ENCODE measurements at regions not wholly inside any gene's neighbourhood (a gene's known extent, or its start where the extent isn't known, plus 50 kb on each side); places are given as distances from the start of the nearest gene placed in this dataset.

DNA sequence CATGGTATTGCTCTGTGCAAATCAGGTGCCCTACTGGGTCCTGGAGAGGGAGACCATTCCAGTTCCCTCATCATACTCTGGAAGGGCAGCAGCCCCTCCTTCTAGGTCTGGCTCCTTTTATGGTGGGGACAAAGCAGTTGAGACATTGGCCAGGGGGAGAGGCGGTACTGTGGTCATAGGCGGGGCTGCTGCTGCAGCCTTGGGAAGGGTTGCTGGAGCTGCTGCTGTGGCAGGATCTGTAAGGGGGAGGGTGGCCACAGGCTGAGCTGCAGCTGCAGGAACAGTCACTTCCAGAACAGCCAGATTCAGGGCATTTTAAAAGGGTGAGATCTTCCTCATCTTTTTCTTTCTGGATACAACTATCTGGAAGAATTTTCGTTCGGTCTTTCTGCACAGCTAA, 233.0 kb upstream of the SGCD start:
- FAIRE-seq, result no peak

DNA sequence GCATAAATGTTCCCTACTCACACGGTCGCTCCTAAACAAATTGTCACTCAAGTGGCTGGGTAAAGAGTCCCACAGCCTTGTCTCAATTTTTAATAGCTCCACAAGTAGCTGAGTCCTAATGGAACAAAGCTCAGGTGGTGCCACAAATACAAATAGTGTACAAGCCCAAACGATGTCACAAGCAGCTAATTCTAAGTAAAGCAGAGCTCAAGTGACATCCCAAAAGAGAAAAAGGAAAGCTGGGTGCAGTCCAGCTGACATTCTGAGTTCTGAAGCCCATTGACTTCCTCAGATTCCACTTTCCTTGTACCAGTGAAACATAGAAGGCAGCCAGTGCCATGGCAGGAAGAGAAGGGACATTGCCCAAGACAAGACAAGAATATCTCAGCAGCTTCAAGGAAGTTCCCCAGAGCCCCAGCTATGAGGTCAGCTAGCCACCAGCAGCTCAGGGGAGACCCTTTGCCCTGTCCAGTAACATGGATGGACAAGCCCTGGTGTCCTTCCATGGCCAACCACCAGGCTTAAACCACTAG, 231.2 kb upstream of the SGCD start:
- FAIRE-seq, result no peak

DNA sequence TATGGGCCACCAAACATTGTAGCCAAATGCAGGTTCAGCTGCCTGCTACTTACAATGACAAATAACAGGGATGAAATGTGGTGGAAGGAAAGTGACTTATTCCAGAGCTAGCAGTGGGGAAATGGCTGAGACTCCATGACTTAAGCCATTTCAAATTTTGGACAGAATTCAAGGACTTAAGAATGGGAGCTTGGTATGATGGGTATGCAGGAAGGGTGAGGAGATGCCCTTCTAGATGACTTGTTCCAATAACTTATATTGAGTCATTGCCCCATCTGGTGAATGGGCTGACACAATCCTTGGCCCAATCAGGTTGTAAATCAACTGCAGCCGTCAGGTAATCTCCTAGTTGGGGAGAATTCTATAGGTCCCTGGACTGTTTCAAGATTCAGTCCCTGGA, 230.7 kb upstream of the SGCD start:
- FAIRE-seq, result no peak

DNA sequence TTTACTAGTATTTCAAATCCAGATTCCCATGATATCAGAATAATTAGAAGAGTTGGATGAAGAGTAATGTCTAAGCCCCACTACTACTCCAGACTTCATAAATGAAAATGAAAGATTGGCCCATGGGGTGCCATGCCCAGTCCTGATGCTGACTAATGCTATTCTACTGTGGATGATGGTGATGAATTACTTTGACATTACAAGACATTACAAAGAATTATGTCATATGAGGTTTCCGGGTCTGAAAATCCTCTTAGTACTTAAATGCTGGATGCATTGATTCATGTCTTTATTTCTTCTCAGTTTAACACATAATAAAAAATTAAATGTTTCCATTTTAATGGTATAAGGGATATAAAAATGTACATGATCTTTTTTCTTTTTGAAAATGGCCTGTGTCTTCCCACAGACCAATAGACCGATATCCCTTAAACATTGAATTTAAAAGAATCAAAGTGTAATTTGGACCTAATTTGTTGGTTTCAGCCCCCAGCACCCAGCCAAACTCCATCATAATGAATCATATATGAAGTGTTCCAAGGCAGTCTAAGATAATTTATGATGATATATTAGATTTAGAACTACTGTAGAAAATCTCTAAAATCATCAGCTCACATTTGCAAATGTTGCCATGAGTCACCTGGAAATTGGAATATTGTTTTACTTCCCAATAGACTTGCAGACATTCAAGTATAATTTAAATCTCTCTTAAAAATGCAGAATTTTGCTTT, 223.6 kb upstream of the SGCD start:
- FAIRE-seq, result no peak

DNA sequence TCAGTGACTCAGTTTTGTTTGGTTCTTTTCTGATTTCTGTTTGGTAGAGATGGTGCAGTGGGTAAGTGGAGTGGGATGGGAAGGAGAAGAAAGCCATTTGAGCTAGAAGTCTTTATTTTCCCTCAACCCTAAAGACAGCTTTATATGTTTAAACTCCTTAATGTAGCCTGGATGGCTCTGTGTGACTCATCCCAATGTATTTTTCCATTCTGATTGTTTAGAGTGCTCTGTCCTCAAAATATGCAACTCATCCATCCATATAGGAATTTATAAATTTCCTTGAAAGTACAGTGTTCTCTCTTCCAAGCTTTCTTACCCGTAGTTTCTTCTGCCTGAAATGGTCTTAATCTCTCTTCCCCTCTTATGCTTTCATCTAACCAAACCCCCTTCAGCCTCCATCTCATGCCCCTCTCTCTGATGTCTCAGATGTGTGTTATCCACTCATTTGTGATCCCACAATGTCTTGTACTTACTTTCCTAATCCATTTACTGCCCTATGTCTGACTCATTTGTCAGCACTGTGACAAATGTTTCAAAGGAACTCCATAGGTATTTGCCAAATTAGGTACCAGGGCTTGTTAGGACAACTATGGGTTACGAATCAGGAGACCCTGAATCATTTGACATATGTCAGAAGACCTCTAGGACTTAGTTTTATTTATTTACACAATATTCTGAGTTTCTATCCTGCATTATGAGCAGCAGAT, 217.5 kb upstream of the SGCD start:
- no peak for FAIRE-seq

DNA sequence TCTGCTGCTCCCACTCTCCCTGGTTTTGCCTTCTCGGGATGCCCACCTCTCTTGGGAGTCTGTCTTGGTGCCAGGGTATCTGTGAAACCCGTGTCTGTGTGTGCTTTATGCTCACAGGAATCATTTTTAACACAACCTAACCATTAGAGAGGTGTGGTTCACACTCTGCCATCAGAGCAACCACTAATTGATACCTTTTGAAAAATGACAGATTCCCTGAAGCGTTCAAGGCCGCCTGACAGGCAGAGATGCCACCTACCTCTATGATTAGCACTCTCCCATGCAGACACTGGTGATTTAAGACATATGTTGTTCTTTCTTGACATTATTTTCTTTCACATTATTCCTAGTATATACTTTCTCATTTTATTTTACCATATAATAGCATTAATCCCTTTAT, 207.3 kb upstream of the SGCD start:
- no peak for FAIRE-seq

DNA sequence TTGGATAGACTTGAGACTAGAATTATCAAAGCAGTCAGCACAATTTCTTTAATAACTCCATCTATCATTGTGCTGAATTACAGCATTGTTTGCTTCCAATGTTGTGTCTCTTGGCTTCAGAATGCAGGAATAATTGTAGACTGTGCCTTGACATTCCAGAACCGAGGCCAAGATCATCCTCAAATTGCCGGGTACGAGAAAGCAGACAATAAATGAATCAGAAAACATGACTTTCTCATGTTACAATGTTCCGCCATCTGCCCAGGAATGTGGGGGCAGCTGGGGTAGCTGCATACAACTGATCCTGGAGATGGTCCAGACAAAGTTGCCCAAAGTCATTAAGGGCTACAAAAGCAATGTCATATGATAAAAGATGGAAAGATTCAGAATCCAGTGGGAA, 206.2 kb upstream of the SGCD start:
- FAIRE-seq, result no peak

DNA sequence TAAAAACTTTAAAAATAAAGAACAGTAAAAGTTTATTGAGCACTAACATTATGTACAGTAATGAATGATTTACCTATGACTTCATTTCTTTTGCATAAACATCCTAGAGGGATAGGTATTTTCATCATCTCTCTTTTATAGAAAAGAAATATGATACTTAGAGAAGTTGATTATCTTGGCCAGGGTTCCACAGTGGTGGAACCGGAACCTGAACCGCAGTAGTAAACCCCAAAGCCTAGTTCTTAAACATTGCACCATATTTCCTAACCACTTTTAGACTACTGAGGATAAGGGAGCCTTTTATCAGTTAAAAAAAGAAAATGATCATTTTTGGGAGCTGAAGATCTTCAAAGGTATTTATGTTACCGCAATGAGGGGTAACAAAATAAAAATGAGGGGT, 205.7 kb upstream of the SGCD start:
- no peak for FAIRE-seq

DNA sequence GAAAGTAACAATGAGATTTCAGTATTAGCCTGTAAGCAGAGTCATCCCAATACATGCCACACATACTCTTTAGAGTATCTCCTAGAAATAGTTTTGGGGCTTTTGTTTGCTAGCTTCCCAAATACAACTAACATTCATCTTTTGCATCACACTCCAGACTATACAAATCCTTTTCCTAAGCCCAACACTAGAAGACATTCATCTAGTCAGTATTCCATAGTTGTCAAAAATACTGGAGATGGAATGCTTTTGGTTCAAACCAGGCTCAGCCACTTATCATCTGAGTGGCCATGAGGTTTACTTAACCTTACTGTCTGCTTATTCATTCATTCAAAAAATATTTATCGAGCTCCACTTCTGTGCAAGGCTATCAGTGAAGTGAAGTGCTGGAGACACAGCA, 205.1 kb upstream of the SGCD start:
- no peak for FAIRE-seq

DNA sequence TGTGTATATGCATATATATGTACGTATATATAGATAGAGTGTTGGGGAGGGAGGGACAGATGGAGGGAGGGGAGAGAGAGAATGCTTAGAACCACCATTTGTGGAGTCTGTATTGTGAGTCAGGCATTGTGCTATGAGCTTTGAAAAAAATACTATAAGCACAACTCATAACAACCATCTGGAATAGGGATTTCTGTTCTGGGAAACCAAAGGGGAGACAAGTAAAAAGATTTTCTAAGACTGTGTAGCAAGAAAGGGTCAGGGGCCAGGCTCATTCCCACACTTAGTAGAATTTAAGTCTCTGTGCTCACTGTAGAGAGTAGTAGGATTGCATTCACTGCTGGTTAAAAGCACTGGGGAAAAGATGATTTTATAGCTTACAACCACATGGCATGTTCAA, 202.3 kb upstream of the SGCD start:
- no peak for FAIRE-seq

DNA sequence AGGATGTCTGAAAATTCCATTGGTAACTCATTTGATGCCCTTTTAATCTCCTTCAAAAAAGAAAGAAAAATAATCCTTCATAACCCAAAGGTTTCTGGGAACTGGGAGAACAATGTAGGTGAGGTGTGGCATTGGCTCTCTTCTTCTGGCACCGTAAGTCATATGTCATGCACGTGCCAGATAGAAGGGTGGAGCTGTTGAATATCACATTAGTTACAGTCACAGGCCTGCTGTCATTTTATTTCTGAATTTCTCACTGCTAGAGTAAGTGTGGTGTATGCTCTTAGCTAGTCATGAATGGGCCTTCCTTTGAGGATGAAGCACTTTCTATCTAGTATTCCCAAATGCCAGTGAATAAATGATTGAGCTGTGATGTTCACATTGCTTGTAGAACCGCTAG, 201.8 kb upstream of the SGCD start:
- FAIRE-seq, result no peak

DNA sequence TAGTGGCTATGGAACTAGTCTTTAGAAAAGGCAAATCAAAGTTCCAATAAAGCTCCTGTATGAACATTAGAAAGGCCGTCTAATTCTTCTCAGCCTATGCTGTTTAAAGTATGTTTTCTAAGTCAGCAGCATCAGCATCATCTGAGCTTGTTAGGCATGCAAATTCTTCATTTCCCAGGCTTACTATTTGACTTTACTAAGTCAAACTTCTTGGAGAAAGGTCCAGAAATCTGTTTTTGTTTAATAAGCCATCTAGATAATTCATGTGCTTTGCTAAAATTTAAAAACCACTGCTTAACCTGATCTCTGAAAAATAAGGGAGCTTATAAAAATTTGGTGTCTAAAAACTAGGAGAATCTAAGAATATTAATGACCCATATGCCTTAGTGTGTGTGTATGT, 200.2 kb upstream of the SGCD start:
- no peak for FAIRE-seq

DNA sequence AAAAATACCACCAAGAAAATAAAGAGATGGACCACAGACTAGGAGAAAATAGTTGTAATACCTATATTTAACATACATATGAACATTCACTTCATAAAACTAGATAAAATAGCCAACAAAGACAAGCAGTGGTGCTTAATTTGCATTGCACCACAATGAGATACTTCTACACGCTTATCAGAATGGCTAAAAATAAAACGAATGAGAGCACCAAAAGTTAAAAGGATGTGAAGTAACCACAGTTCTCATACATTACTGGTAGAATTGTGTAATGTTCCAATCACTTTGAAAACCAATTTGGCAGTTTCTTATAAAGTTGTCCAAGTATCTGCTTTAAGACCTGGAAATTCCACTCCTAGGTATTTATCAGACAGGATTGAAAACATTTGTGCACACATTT, 198.9 kb upstream of the SGCD start:
- no peak for FAIRE-seq

DNA sequence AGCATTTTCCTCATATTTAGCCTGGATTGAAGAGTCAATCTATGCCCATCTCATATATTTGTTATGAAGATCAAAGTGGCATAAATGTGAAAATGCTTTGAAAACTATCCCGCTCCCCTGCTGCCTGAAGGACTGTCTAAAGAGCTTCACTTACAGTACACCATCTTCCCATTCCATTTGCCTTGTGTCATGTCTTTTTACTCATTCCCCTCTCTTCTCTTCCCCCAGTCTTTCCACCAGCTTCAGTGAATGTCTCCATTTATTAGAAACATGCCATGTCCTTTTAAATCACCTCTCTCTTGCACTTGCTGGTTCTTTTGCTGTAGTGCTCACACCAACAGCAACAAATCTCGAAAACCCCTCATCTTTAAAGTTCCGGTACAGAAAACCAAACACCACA, 192.7 kb upstream of the SGCD start:
- FAIRE-seq, result no peak

DNA sequence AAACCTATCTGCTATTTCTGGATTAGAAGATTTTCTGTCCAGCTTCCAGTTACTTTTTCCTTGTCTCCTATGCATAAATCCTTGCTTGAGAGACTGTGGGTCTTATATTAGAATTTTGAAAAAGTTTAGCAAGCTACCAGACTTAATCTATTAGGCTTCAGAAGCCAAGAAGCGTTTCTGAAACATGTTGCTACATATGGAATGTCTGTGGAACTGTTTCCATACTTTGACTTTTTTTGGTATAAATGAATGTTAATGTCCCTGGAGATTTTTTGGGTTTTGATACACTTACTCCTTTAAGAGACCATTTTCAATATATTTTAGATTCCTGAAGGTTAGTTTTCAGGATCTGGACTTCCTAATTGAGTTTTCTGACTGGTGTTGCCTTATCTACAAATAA, 191.4 kb upstream of the SGCD start:
- no peak for FAIRE-seq

DNA sequence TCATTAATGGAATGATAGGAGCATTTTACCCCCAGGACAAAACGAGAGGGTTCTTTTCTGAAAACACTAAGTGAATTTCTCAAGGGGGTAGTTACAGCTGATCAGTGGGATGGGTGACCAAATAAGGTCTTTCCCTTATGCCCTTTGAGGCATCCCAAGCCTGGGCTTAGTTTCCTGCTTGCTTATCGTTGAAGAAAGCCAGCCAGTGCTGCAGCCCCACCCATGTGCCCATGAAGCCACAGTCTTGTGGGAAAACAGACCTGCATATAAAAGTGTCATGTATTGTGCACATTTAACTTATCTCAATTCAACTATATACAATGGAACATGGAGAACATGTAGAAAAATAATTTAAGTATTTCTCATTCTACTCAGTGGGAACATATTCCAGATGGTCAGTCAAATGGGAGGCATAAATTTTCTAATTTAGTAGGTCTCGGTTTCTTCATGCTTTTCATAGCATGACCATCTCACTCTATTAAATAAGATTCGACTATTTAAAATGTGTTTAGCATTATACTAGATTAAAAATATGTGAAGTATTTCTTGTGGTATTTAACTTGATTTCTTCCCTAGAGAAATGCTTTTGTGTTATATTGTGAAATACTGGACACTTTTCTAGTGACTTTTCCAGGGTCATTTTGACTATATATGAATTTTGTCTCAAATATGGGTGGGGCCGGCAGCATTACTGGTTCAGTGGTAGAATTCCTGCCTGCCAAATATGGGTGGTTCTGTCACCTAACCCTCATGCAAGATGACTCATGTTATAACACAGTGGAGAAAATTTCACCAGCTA, 189.7 kb upstream of the SGCD start:
- no peak for FAIRE-seq

DNA sequence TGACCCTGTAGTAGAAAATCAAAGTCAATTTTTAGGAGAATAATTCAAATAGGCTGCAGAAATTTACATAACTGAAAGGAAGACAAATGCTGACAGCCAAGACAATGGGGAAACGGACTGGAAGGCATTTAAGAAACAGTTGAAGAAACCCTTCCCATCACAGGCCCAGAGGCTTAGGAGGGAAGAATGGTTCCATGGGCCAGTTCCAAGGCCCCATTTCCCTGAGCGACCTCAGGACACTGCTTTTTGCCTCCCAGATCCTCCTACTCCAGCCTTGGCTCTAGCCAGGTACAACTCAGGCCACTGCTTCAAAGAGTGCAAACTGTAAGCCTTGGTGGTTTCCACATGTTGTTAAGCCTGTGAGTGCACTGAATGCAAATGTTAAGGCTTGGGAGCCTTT, 184.1 kb upstream of the SGCD start:
- no peak for FAIRE-seq

DNA sequence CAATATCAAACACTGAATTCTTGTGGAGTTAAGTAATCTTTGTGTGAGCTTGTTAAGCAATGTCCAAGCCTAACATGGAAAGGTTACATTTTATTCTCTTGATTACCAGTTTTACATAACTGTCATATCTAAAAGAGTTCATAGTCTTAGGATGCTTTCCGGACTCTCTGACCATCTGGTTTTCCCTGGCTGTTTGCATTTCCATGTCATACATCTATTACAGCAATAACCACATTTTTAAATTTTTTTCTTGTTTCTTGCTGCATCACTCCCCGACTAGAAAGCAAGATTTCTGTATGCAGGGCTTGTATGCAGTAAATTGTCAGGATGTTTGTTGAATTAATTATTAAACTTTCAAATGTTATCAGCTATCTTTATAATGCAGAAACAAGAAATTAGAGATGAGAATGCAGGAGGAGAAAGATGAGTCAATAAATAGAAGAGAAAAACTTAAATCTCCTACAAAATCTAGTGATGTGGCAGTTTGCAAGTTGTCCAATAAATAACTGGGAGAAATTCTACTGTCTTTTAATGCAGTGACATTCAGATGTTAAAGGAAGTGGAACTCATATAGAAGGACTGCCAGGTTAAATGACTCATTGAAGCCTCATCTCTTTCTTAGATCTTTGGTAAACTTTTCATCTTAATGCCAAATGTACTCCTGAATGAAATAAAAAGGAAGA, 179.6 kb upstream of the SGCD start:
- FAIRE-seq, result no peak

DNA sequence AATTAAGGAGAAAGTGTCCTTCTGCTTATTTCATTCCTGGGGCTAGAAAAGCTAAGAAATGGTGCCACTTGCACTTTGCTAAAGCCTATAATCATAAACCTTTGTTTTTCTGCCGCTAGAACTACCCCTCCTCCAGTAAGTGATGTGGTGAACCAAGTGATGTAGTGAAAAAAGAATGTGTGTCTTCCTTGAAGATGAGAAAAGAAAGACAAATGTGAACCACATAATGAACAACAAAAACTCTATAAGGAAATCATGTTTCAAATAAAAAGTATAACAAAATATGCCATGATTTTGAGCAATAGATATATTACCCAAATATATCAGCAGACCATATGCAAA, 179.0 kb upstream of the SGCD start:
- no peak for FAIRE-seq

DNA sequence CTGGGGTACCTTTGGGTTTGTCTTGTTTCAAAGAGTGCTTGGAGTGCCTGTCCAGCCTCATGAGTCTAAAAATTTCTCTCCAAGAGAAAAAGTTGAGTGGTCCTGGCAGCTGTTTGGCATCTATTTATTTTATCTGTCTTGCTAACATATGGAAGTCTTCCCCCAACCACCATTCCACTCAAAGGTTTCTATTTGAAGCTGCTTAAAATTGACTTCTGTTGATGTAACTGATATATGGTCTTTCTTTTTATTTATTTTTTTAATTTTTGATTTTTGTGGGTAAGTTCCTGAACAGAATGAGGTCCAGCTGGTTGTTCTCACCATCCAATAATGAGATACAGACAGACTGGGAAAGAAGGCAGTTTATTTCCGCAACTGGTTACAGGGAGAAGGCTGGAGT, 178.7 kb upstream of the SGCD start:
- no peak for FAIRE-seq

DNA sequence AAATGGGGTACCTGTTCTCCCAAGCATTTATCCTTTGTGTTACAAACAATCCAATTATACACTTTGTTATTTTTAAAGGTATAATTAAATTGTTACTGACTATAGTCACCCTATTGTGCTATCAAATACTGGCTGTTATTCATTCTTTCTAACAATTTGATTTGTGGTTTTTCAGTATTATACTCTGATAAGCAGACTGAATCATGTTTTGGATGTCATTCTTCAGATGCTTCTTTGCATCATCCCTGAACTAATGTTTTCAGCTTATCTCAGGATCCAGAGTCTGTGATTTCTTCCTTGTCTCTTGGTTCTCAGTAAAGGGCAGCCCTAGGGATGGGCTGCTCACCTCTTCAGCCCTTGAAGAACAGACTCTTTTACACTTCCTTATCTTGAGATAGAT, 177.8 kb upstream of the SGCD start:
- FAIRE-seq, result no peak

DNA sequence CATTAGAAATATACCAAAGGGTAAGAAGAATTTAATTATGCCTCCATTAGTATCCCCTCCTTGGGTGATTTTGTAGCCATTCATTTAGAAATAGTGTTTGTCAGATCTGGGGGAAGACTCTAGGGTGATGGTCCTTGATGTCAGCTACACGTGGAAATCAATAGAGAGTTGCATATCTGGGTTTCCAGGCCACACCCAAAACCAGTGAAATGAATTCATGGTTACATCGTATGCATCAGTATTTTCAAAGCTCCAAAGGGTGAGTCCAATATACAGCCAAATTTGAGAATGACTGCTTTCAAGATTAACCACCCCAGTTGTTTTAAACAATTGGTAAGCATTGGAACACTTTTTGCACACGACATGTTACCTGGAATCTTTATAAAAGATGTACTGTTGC, 173.4 kb upstream of the SGCD start:
- no peak for FAIRE-seq

DNA sequence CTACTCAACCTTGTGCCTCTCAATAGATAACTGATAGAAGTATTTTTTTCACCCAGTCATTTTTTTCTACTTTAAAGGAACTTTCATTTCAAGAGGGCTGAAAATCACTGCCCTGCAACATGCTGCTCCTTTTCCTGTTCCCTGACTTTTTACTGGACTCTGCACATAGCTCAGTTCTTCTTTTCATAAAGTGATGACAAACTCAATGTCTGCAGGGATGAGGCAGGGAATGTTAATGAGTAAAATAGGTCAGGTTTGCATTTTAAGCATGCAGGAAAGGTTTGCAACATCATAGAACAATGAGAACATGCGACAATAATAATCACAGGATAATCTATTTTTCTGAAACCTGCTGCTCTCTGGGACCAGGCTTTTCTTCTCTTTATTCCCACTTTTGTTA, 172.2 kb upstream of the SGCD start:
- no peak for FAIRE-seq

Data from endometrium (tissue), 2 donors.